ENCODE measurements at regions not wholly inside any gene's neighbourhood (a gene's known extent, or its start where the extent isn't known, plus 50 kb on each side); places are given as distances from the start of the nearest gene placed in this dataset.
"Not testable (repeated sequence)": the region's sequence is repeated elsewhere in the genome, so short reads cannot be mapped to it uniquely, and the experiment has no call there.

GRCh38 chr14:61613006-61613405 lies 82.3 kb upstream of the HIF1A start:
- 91 to 95% methylated on average over 4 of the region's 4 CpGs for WGBS, 2 experiments
- H3K27me3 ChIP-seq (ENCODE audit: control insufficient read depth, insufficient read depth, low read length, poor library complexity, severe bottlenecking); H3K4me3 ChIP-seq (ENCODE audit: insufficient read depth, low read depth, low read length); H3K9me3 ChIP-seq (ENCODE audit: control insufficient read depth, low read length); H3K27ac ChIP-seq (ENCODE audit: insufficient read depth, low read depth, low read length, poor library complexity, severe bottlenecking); H3K36me3 ChIP-seq (ENCODE audit: control insufficient read depth, insufficient read depth, low read length): not testable (repeated sequence)
- H3K4me1 ChIP-seq (ENCODE audit: control insufficient read depth, insufficient read depth, low read length): peaks cover 14% of the 10 kb centered on the region

- Histone ChIP-seq H3K9me3 (ENCODE audit: control insufficient read depth, low read length) (no peaks in the 10 kb centered on the region), H3K27me3 (ENCODE audit: control insufficient read depth, insufficient read depth, low read length, poor library complexity, severe bottlenecking) (no peaks in the 10 kb centered on the region), H3K36me3 (ENCODE audit: control insufficient read depth, insufficient read depth, low read length) (no peaks in the 10 kb centered on the region), H3K27ac (ENCODE audit: insufficient read depth, low read depth, low read length, poor library complexity, severe bottlenecking) (no peak overlapping the region), H3K4me3 (ENCODE audit: insufficient read depth, low read depth, low read length) (no peak overlapping the region), H3K4me1 (ENCODE audit: control insufficient read depth, insufficient read depth, low read length) (no peaks in the 10 kb centered on the region)
- 91% methylated on average over 13 of the region's 13 CpGs for WGBS, 2 experiments
Measured at GRCh38 chr14:61614693-61615092, 80.6 kb upstream of the HIF1A start.

- H3K4me3 ChIP-seq (ENCODE audit: insufficient read depth, low read depth, low read length): no peak overlapping the region
- H3K27me3 ChIP-seq (ENCODE audit: control insufficient read depth, insufficient read depth, low read length, poor library complexity, severe bottlenecking): no peaks in the 10 kb centered on the region
- no peak overlapping the region for H3K27ac ChIP-seq (ENCODE audit: insufficient read depth, low read depth, low read length, poor library complexity, severe bottlenecking)
- no peaks in the 10 kb centered on the region for H3K4me1 ChIP-seq (ENCODE audit: control insufficient read depth, insufficient read depth, low read length)
- no peaks in the 10 kb centered on the region for H3K9me3 ChIP-seq (ENCODE audit: control insufficient read depth, low read length)
- no peaks in the 10 kb centered on the region for H3K36me3 ChIP-seq (ENCODE audit: control insufficient read depth, insufficient read depth, low read length)
- WGBS, 2 experiments: 90 to 92% methylated on average over 11 of the region's 11 CpGs
Measured at GRCh38 chr14:61615743-61616523, 79.4 kb upstream of the HIF1A start.

- no peaks in the 10 kb centered on the region for H3K36me3 ChIP-seq (ENCODE audit: control insufficient read depth, insufficient read depth, low read length)
- WGBS, 2 experiments: 85 to 90% methylated on average over 4 of the region's 4 CpGs
- H3K9me3 ChIP-seq (ENCODE audit: control insufficient read depth, low read length): no peaks in the 10 kb centered on the region
- no peak overlapping the region for H3K4me3 ChIP-seq (ENCODE audit: insufficient read depth, low read depth, low read length)
- H3K4me1 ChIP-seq (ENCODE audit: control insufficient read depth, insufficient read depth, low read length): no peaks in the 10 kb centered on the region
- no peak overlapping the region for H3K27ac ChIP-seq (ENCODE audit: insufficient read depth, low read depth, low read length, poor library complexity, severe bottlenecking)
- no peaks in the 10 kb centered on the region for H3K27me3 ChIP-seq (ENCODE audit: control insufficient read depth, insufficient read depth, low read length, poor library complexity, severe bottlenecking)
Measured at GRCh38 chr14:61616524-61617185, 78.7 kb upstream of the HIF1A start.

- Histone ChIP-seq H3K27ac (ENCODE audit: insufficient read depth, low read depth, low read length, poor library complexity, severe bottlenecking) (no peak overlapping the region), H3K4me1 (ENCODE audit: control insufficient read depth, insufficient read depth, low read length) (no peaks in the 10 kb centered on the region), H3K4me3 (ENCODE audit: insufficient read depth, low read depth, low read length) (no peak overlapping the region), H3K27me3 (ENCODE audit: control insufficient read depth, insufficient read depth, low read length, poor library complexity, severe bottlenecking) (no peaks in the 10 kb centered on the region), H3K9me3 (ENCODE audit: control insufficient read depth, low read length) (no peaks in the 10 kb centered on the region), H3K36me3 (ENCODE audit: control insufficient read depth, insufficient read depth, low read length) (no peaks in the 10 kb centered on the region)
- WGBS, 2 experiments: 78 to 80% methylated on average over 4 to 5 of the region's 5 CpGs
Measured at GRCh38 chr14:61618448-61618847, 76.9 kb upstream of the HIF1A start.

- H3K4me3 ChIP-seq (ENCODE audit: insufficient read depth, low read depth, low read length): no peak overlapping the region
- H3K9me3 ChIP-seq (ENCODE audit: control insufficient read depth, low read length): no peaks in the 10 kb centered on the region
- no peaks in the 10 kb centered on the region for H3K36me3 ChIP-seq (ENCODE audit: control insufficient read depth, insufficient read depth, low read length)
- 86 to 92% methylated on average over 4 of the region's 4 CpGs for WGBS, 2 experiments
- H3K27me3 ChIP-seq (ENCODE audit: control insufficient read depth, insufficient read depth, low read length, poor library complexity, severe bottlenecking): no peaks in the 10 kb centered on the region
- H3K4me1 ChIP-seq (ENCODE audit: control insufficient read depth, insufficient read depth, low read length): no peaks in the 10 kb centered on the region
- no peak overlapping the region for H3K27ac ChIP-seq (ENCODE audit: insufficient read depth, low read depth, low read length, poor library complexity, severe bottlenecking)
Measured at GRCh38 chr14:61619494-61619893, 75.8 kb upstream of the HIF1A start.

- H3K27ac ChIP-seq (ENCODE audit: insufficient read depth, low read depth, low read length, poor library complexity, severe bottlenecking): no peak overlapping the region
- no peaks in the 10 kb centered on the region for H3K27me3 ChIP-seq (ENCODE audit: control insufficient read depth, insufficient read depth, low read length, poor library complexity, severe bottlenecking)
- H3K4me3 ChIP-seq (ENCODE audit: insufficient read depth, low read depth, low read length): no peak overlapping the region
- WGBS, 2 experiments: 89 to 90% methylated on average over 6 of the region's 6 CpGs
- H3K36me3 ChIP-seq (ENCODE audit: control insufficient read depth, insufficient read depth, low read length): no peaks in the 10 kb centered on the region
- no peaks in the 10 kb centered on the region for H3K9me3 ChIP-seq (ENCODE audit: control insufficient read depth, low read length)
- no peaks in the 10 kb centered on the region for H3K4me1 ChIP-seq (ENCODE audit: control insufficient read depth, insufficient read depth, low read length)
Measured at GRCh38 chr14:61620130-61620946, 75.0 kb upstream of the HIF1A start.

- Histone ChIP-seq H3K27me3 (ENCODE audit: control insufficient read depth, insufficient read depth, low read length, poor library complexity, severe bottlenecking) (no peaks in the 10 kb centered on the region), H3K4me3 (ENCODE audit: insufficient read depth, low read depth, low read length) (no peak overlapping the region), H3K27ac (ENCODE audit: insufficient read depth, low read depth, low read length, poor library complexity, severe bottlenecking) (no peak overlapping the region), H3K4me1 (ENCODE audit: control insufficient read depth, insufficient read depth, low read length) (no peaks in the 10 kb centered on the region), H3K36me3 (ENCODE audit: control insufficient read depth, insufficient read depth, low read length) (no peaks in the 10 kb centered on the region), H3K9me3 (ENCODE audit: control insufficient read depth, low read length) (no peaks in the 10 kb centered on the region)
- WGBS, 2 experiments: 79 to 80% methylated on average over 7 of the region's 7 CpGs
Measured at GRCh38 chr14:61621444-61621843, 73.9 kb upstream of the HIF1A start.

GRCh38 chr14:61622051-61622450 lies 73.3 kb upstream of the HIF1A start:
- H3K9me3 ChIP-seq (ENCODE audit: control insufficient read depth, low read length): no peaks in the 10 kb centered on the region
- H3K4me3 ChIP-seq (ENCODE audit: insufficient read depth, low read depth, low read length): no peak overlapping the region
- no peak overlapping the region for H3K27ac ChIP-seq (ENCODE audit: insufficient read depth, low read depth, low read length, poor library complexity, severe bottlenecking)
- H3K36me3 ChIP-seq (ENCODE audit: control insufficient read depth, insufficient read depth, low read length): no peaks in the 10 kb centered on the region
- no peaks in the 10 kb centered on the region for H3K4me1 ChIP-seq (ENCODE audit: control insufficient read depth, insufficient read depth, low read length)
- H3K27me3 ChIP-seq (ENCODE audit: control insufficient read depth, insufficient read depth, low read length, poor library complexity, severe bottlenecking): no peaks in the 10 kb centered on the region

- 96% methylated on average over 2 of the region's 3 CpGs; no CpG with 5 or more reads in 1 of the 2 experiments for WGBS, 2 experiments
- Histone ChIP-seq H3K27me3 (ENCODE audit: control insufficient read depth, insufficient read depth, low read length, poor library complexity, severe bottlenecking) (no peaks in the 10 kb centered on the region), H3K4me1 (ENCODE audit: control insufficient read depth, insufficient read depth, low read length) (peaks cover 3% of the 10 kb centered on the region), H3K9me3 (ENCODE audit: control insufficient read depth, low read length) (no peaks in the 10 kb centered on the region), H3K4me3 (ENCODE audit: insufficient read depth, low read depth, low read length) (no peak overlapping the region), H3K36me3 (ENCODE audit: control insufficient read depth, insufficient read depth, low read length) (no peaks in the 10 kb centered on the region), H3K27ac (ENCODE audit: insufficient read depth, low read depth, low read length, poor library complexity, severe bottlenecking) (no peak overlapping the region)
Measured at GRCh38 chr14:61623927-61624326, 71.4 kb upstream of the HIF1A start.
